ENCODE measurements at regions not wholly inside any gene's neighbourhood (a gene's known extent, or its start where the extent isn't known, plus 50 kb on each side); places are given as distances from the start of the nearest gene placed in this dataset.

GRCh38 chr9:25804856-25805255, 126.6 kb upstream of the TUSC1 start:
- TF ChIP-seq, protein P1, sequence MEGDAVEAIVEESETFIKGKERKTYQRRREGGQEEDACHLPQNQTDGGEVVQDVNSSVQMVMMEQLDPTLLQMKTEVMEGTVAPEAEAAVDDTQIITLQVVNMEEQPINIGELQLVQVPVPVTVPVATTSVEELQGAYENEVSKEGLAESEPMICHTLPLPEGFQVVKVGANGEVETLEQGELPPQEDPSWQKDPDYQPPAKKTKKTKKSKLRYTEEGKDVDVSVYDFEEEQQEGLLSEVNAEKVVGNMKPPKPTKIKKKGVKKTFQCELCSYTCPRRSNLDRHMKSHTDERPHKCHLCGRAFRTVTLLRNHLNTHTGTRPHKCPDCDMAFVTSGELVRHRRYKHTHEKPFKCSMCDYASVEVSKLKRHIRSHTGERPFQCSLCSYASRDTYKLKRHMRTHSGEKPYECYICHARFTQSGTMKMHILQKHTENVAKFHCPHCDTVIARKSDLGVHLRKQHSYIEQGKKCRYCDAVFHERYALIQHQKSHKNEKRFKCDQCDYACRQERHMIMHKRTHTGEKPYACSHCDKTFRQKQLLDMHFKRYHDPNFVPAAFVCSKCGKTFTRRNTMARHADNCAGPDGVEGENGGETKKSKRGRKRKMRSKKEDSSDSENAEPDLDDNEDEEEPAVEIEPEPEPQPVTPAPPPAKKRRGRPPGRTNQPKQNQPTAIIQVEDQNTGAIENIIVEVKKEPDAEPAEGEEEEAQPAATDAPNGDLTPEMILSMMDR (IDR thresholded peaks at IDR 0.05; ENCODE audit: control extremely low read depth in 1 of 3, insufficient read depth in 1 of 3, low read depth in 1 of 3, low read length in 3 of 3): no peak
- TF ChIP-seq, protein P2, sequence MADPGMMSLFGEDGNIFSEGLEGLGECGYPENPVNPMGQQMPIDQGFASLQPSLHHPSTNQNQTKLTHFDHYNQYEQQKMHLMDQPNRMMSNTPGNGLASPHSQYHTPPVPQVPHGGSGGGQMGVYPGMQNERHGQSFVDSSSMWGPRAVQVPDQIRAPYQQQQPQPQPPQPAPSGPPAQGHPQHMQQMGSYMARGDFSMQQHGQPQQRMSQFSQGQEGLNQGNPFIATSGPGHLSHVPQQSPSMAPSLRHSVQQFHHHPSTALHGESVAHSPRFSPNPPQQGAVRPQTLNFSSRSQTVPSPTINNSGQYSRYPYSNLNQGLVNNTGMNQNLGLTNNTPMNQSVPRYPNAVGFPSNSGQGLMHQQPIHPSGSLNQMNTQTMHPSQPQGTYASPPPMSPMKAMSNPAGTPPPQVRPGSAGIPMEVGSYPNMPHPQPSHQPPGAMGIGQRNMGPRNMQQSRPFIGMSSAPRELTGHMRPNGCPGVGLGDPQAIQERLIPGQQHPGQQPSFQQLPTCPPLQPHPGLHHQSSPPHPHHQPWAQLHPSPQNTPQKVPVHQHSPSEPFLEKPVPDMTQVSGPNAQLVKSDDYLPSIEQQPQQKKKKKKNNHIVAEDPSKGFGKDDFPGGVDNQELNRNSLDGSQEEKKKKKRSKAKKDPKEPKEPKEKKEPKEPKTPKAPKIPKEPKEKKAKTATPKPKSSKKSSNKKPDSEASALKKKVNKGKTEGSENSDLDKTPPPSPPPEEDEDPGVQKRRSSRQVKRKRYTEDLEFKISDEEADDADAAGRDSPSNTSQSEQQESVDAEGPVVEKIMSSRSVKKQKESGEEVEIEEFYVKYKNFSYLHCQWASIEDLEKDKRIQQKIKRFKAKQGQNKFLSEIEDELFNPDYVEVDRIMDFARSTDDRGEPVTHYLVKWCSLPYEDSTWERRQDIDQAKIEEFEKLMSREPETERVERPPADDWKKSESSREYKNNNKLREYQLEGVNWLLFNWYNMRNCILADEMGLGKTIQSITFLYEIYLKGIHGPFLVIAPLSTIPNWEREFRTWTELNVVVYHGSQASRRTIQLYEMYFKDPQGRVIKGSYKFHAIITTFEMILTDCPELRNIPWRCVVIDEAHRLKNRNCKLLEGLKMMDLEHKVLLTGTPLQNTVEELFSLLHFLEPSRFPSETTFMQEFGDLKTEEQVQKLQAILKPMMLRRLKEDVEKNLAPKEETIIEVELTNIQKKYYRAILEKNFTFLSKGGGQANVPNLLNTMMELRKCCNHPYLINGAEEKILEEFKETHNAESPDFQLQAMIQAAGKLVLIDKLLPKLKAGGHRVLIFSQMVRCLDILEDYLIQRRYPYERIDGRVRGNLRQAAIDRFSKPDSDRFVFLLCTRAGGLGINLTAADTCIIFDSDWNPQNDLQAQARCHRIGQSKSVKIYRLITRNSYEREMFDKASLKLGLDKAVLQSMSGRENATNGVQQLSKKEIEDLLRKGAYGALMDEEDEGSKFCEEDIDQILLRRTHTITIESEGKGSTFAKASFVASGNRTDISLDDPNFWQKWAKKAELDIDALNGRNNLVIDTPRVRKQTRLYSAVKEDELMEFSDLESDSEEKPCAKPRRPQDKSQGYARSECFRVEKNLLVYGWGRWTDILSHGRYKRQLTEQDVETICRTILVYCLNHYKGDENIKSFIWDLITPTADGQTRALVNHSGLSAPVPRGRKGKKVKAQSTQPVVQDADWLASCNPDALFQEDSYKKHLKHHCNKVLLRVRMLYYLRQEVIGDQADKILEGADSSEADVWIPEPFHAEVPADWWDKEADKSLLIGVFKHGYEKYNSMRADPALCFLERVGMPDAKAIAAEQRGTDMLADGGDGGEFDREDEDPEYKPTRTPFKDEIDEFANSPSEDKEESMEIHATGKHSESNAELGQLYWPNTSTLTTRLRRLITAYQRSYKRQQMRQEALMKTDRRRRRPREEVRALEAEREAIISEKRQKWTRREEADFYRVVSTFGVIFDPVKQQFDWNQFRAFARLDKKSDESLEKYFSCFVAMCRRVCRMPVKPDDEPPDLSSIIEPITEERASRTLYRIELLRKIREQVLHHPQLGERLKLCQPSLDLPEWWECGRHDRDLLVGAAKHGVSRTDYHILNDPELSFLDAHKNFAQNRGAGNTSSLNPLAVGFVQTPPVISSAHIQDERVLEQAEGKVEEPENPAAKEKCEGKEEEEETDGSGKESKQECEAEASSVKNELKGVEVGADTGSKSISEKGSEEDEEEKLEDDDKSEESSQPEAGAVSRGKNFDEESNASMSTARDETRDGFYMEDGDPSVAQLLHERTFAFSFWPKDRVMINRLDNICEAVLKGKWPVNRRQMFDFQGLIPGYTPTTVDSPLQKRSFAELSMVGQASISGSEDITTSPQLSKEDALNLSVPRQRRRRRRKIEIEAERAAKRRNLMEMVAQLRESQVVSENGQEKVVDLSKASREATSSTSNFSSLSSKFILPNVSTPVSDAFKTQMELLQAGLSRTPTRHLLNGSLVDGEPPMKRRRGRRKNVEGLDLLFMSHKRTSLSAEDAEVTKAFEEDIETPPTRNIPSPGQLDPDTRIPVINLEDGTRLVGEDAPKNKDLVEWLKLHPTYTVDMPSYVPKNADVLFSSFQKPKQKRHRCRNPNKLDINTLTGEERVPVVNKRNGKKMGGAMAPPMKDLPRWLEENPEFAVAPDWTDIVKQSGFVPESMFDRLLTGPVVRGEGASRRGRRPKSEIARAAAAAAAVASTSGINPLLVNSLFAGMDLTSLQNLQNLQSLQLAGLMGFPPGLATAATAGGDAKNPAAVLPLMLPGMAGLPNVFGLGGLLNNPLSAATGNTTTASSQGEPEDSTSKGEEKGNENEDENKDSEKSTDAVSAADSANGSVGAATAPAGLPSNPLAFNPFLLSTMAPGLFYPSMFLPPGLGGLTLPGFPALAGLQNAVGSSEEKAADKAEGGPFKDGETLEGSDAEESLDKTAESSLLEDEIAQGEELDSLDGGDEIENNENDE (IDR thresholded peaks at IDR 0.05; ENCODE audit: insufficient replicate concordance, low read length): no peak
- TF ChIP-seq YY1 (IDR thresholded peaks at IDR 0.05; ENCODE audit: low read depth, low read length): no peak
- no peak for TF ChIP-seq EZH2 (IDR thresholded peaks at IDR 0.05; ENCODE audit: low read depth, low read length, severe bottlenecking)
- no peak for TF ChIP-seq EP300 (IDR thresholded peaks at IDR 0.05; ENCODE audit: borderline replicate concordance in 1 of 2, low read depth in 2 of 2, low read length in 2 of 2)
- TF ChIP-seq CHD2 (IDR thresholded peaks at IDR 0.05; ENCODE audit: low read length): no peak
- TF ChIP-seq SRF (IDR thresholded peaks at IDR 0.05; ENCODE audit: low read depth, low read length): no peak
- TF ChIP-seq USF2 (IDR thresholded peaks at IDR 0.05; ENCODE audit: low read length): no peak
- TF ChIP-seq TAF1 (IDR thresholded peaks at IDR 0.05; ENCODE audit: low read depth, low read length): no peak
- no peak for TF ChIP-seq POLR2AphosphoS5 (IDR thresholded peaks at IDR 0.05; ENCODE audit: low read depth, low read length)
- TF ChIP-seq NRF1 (IDR thresholded peaks at IDR 0.05; ENCODE audit: low read depth, low read length): no peak
- TF ChIP-seq HDAC6 (IDR thresholded peaks at IDR 0.05; ENCODE audit: low read depth, low read length): no peak
- TF ChIP-seq POLR2A (IDR thresholded peaks at IDR 0.05; ENCODE audit: control extremely low read depth in 1 of 2, low read depth in 2 of 2, low read length in 2 of 2): no peak
